ENCODE measurements at regions not wholly inside any gene's neighbourhood (a gene's known extent, or its start where the extent isn't known, plus 50 kb on each side); places are given as distances from the start of the nearest gene placed in this dataset.

GRCh38 chr15:39318231-39318630, 262.6 kb upstream of the THBS1 start:
- Histone ChIP-seq H3K27me3 (replicated peaks; ENCODE audit: insufficient read depth, low read depth, low read length, poor library complexity) (no peaks in the 10 kb centered on the region), H3K4me3 (ENCODE audit: low read depth, low read length, poor library complexity, severe bottlenecking) (no peak overlapping the region), H3K27ac (ENCODE audit: low read depth, low read length, poor library complexity, severe bottlenecking) (no peak overlapping the region), H3K36me3 (ENCODE audit: insufficient read depth, low read length, poor library complexity, severe bottlenecking) (no peaks in the 10 kb centered on the region), H3K9me3 (ENCODE audit: low read depth, low read length, poor library complexity, severe bottlenecking) (no peaks in the 10 kb centered on the region), H3K4me1 (ENCODE audit: insufficient read depth, low read length, poor library complexity, severe bottlenecking) (no peaks in the 10 kb centered on the region)
- TF ChIP-seq CTCF (conservative IDR thresholded peaks at IDR 0.05; ENCODE audit: low read depth, low read length) (no peak), EZH2 (IDR thresholded peaks at IDR 0.05; ENCODE audit: borderline replicate concordance, low read depth, low read length, poor library complexity, severe bottlenecking) (no peak)
- ChIA-PET CTCF (no interaction called here), POLR2A (ENCODE audit: low non-redundant PET) (no interaction called here)
- intact Hi-C loops (cut with micrococcal nuclease; ENCODE audit: unreplicated experiment): no loop called here
- no peak for DNase-seq (ENCODE audit: low spot score)
- BruUV-seq (replicated peaks): no TSS peak

GRCh38 chr15:39320355-39320754, 260.5 kb upstream of the THBS1 start:
- Histone ChIP-seq H3K27me3 (replicated peaks; ENCODE audit: insufficient read depth, low read depth, low read length, poor library complexity) (no peaks in the 10 kb centered on the region), H3K9me3 (ENCODE audit: low read depth, low read length, poor library complexity, severe bottlenecking) (no peaks in the 10 kb centered on the region), H3K36me3 (ENCODE audit: insufficient read depth, low read length, poor library complexity, severe bottlenecking) (no peaks in the 10 kb centered on the region), H3K4me1 (ENCODE audit: insufficient read depth, low read length, poor library complexity, severe bottlenecking) (no peaks in the 10 kb centered on the region), H3K4me3 (ENCODE audit: low read depth, low read length, poor library complexity, severe bottlenecking) (no peak overlapping the region), H3K27ac (ENCODE audit: low read depth, low read length, poor library complexity, severe bottlenecking) (no peak overlapping the region)
- no TSS peak for BruUV-seq (replicated peaks)
- DNase-seq (ENCODE audit: low spot score): no peak
- ChIA-PET CTCF (no interaction called here), POLR2A (ENCODE audit: low non-redundant PET) (no interaction called here)
- intact Hi-C loops (cut with micrococcal nuclease; ENCODE audit: unreplicated experiment): no loop called here
- TF ChIP-seq EZH2 (IDR thresholded peaks at IDR 0.05; ENCODE audit: borderline replicate concordance, low read depth, low read length, poor library complexity, severe bottlenecking) (no peak), CTCF (conservative IDR thresholded peaks at IDR 0.05; ENCODE audit: low read depth, low read length) (no peak)

GRCh38 chr15:39320886-39321285, 260.0 kb upstream of the THBS1 start:
- no peak for DNase-seq (ENCODE audit: low spot score)
- intact Hi-C loops (cut with micrococcal nuclease; ENCODE audit: unreplicated experiment): no loop called here
- H3K27ac ChIP-seq (ENCODE audit: low read depth, low read length, poor library complexity, severe bottlenecking): no peak overlapping the region
- H3K4me3 ChIP-seq (ENCODE audit: low read depth, low read length, poor library complexity, severe bottlenecking): no peak overlapping the region
- ChIA-PET POLR2A (ENCODE audit: low non-redundant PET) (no interaction called here), CTCF (no interaction called here)
- H3K27me3 ChIP-seq (replicated peaks; ENCODE audit: insufficient read depth, low read depth, low read length, poor library complexity): no peaks in the 10 kb centered on the region
- H3K4me1 ChIP-seq (ENCODE audit: insufficient read depth, low read length, poor library complexity, severe bottlenecking): no peaks in the 10 kb centered on the region
- no peaks in the 10 kb centered on the region for H3K36me3 ChIP-seq (ENCODE audit: insufficient read depth, low read length, poor library complexity, severe bottlenecking)
- no peaks in the 10 kb centered on the region for H3K9me3 ChIP-seq (ENCODE audit: low read depth, low read length, poor library complexity, severe bottlenecking)
- no peak for TF ChIP-seq EZH2 (IDR thresholded peaks at IDR 0.05; ENCODE audit: borderline replicate concordance, low read depth, low read length, poor library complexity, severe bottlenecking)
- TF ChIP-seq CTCF (conservative IDR thresholded peaks at IDR 0.05; ENCODE audit: low read depth, low read length): no peak
- BruUV-seq (replicated peaks): no TSS peak
